Bronchial epithelial cell (primary cell): ENCODE measurements at regions not wholly inside any gene's neighbourhood (a gene's known extent, or its start where the extent isn't known, plus 50 kb on each side); places are given as distances from the start of the nearest gene placed in this dataset.

Experiments
- DNase-seq: peaks from one replicate; pipeline ENCODE4 v3.0.0-alpha.2; 2010; ENCODE audit warnings: low read depth
- FAIRE-seq: peaks from 2 replicates; lab custom pipeline; 2011; peaks lifted over from hg19 to GRCh38; lab: Jason Lieb, UNC
- H3K27me3 ChIP-seq: 2 replicates; pipeline ENCODE4 v1.5.1; 2011; ENCODE audit warnings: low read length; ENCODE audit not compliant: control insufficient read depth, insufficient read depth
- H3K36me3 ChIP-seq: 2 replicates; pipeline ENCODE4 v1.5.1; 2011; ENCODE audit warnings: low read length; ENCODE audit not compliant: control insufficient read depth, insufficient read depth
- H3K4me3 ChIP-seq: 2 replicates; pipeline ENCODE4 v1.5.1; 2011; ENCODE audit warnings: mild to moderate bottlenecking, low read depth, low read length, control low read depth
- TF ChIP-seq, protein P1 (sequence below): IDR thresholded peaks from 2 replicates; pipeline ENCODE4 v1.5.1; 2011; ENCODE audit warnings: mild to moderate bottlenecking, moderate library complexity, low read length, control low read depth, inconsistent platforms; ENCODE audit not compliant: insufficient read depth, severe bottlenecking

DNA sequence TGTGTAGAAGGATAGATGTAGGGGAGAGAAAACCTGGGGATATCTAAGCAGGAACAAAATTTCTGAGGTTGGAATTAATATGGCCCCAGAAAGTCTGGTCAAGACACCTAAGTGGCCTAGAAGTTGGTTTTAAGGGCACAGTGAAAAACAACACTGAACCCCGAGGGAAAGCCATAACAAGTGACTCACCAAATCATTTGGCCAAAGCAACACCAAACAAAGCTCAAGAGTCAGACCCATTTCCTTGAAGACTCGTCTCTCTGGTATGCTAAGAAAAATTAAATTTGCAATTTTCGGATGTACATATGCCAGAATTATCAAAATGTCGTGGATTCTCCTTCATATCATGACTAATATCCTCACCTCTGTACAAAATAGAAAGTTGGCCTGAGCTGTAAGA, 162.9 kb downstream of the SMIM20 start:
- Histone ChIP-seq H3K27me3 (peaks cover 2% of the 10 kb centered on the region), H3K4me3 (no peak overlapping the region), H3K36me3 (no peaks in the 10 kb centered on the region)
- DNase-seq (peak; percentile 40), FAIRE-seq (peak; percentile 75)
- TF ChIP-seq, protein P1, sequence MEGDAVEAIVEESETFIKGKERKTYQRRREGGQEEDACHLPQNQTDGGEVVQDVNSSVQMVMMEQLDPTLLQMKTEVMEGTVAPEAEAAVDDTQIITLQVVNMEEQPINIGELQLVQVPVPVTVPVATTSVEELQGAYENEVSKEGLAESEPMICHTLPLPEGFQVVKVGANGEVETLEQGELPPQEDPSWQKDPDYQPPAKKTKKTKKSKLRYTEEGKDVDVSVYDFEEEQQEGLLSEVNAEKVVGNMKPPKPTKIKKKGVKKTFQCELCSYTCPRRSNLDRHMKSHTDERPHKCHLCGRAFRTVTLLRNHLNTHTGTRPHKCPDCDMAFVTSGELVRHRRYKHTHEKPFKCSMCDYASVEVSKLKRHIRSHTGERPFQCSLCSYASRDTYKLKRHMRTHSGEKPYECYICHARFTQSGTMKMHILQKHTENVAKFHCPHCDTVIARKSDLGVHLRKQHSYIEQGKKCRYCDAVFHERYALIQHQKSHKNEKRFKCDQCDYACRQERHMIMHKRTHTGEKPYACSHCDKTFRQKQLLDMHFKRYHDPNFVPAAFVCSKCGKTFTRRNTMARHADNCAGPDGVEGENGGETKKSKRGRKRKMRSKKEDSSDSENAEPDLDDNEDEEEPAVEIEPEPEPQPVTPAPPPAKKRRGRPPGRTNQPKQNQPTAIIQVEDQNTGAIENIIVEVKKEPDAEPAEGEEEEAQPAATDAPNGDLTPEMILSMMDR = no peak

DNA sequence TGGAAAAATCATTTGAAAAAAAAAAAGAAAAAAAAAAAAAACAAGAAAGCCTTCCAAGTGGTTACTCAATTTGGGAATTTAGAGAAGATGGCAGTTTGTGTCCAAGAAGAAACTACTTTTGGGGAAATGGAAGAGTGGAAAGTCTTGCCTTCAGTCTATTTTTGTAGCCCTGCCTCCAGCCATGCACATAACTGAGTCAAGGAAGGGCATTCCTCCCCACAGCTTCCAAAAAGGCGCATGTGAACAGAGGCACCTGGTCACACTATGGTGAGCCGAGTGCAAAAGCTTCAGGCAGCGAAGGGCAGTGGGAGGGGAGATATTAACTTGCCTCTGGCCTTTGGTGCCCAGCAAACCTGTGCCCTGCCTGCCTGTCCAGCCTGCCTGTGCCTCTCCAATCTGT, 163.7 kb downstream of the SMIM20 start:
- FAIRE-seq = no peak
- TF ChIP-seq, protein P1 = no peak
- no peaks in the 10 kb centered on the region for H3K36me3 ChIP-seq
- no peak for DNase-seq
- peaks cover 2% of the 10 kb centered on the region for H3K27me3 ChIP-seq
- no peak overlapping the region for H3K4me3 ChIP-seq

DNA sequence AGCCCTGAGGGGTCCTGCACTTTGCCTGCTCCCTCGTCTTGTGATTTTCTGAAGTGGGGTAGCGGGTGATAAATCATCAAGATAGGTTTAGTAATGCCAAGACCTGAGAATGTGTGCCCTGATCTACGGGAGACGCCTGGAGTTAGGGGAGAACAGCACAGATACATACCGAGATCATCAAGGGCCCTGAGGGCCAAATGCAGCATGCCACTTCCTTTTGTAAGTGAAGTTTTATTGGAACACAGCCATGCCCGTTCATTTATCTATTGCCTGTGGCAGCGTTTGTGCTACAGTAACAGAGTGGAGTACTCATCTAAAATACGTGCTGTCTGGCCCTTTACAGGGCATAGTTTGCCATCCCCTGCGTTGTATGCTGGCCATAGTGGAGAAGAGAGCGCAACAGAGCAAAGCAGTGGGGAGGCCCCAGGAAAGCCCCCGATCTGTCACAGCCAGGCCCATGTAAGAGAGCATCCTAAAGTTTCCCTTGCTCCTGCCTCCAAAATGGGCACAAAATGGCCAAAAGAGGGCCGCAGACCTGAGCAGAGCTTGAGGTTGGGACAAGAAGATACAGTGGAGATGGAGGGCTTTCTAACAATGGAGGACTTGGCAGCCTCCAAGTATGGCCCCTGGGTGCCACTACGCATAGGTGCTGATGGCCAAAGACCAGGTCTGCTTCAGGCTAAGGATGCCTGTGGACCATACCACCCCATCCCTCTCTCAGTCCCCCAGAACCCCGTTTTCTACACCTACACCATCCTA, 167.0 kb downstream of the SMIM20 start:
- no peak for DNase-seq
- FAIRE-seq = no peak

GRCh38 chr4:26081795-26082498, 167.9 kb downstream of the SMIM20 start:
- FAIRE-seq (no peak), DNase-seq (peak; percentile 76)
- no peaks in the 10 kb centered on the region for H3K36me3 ChIP-seq
- no peak overlapping the region for H3K4me3 ChIP-seq
- TF ChIP-seq, protein P1 = peak; percentile 62
- peaks cover 11% of the 10 kb centered on the region for H3K27me3 ChIP-seq

More for the DNA sequence above, 167.0 kb downstream of the SMIM20 start:
- no peaks in the 10 kb centered on the region for H3K36me3 ChIP-seq
- TF ChIP-seq, protein P1 = no peak
- peaks cover 10% of the 10 kb centered on the region for H3K27me3 ChIP-seq
- H3K4me3 ChIP-seq = no peak overlapping the region

DNA sequence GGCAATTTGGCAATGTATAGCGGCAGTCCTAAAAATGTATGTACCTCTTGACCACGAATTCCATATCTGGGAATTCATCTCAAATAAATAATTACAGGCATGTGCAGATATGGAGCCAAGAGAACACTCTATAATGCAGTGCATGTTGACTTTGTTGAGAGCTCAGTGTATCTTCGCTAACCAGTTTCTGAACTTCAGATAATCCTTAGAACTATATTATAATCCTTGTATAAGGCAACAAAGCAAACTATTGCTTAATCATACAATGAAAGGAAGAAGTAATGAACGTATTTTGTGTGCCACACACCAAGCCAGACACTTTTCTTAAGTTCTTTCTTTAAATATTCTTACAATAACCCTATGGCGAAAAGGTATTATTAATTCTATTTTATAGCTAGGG, 168.5 kb downstream of the SMIM20 start:
- DNase-seq (no peak), FAIRE-seq (no peak)
- Histone ChIP-seq H3K36me3 (no peaks in the 10 kb centered on the region), H3K27me3 (peaks cover 11% of the 10 kb centered on the region), H3K4me3 (no peak overlapping the region)
- TF ChIP-seq, protein P1 = no peak
